Dedifferentiated amniotic fluid mesenchymal stem cell (primary cell): ENCODE measurements at regions not wholly inside any gene's neighbourhood (a gene's known extent, or its start where the extent isn't known, plus 50 kb on each side); places are given as distances from the start of the nearest gene placed in this dataset.

Experiments used
- DNase-seq: peaks from one replicate; pipeline ENCODE4 v3.0.0-alpha.2; 2016; ENCODE audit errors: extremely low spot score

- DNase-seq, result no peak
Observed at GRCh38 chr2:216920143-216920876, 60.4 kb upstream of the TNP1 start.

DNA sequence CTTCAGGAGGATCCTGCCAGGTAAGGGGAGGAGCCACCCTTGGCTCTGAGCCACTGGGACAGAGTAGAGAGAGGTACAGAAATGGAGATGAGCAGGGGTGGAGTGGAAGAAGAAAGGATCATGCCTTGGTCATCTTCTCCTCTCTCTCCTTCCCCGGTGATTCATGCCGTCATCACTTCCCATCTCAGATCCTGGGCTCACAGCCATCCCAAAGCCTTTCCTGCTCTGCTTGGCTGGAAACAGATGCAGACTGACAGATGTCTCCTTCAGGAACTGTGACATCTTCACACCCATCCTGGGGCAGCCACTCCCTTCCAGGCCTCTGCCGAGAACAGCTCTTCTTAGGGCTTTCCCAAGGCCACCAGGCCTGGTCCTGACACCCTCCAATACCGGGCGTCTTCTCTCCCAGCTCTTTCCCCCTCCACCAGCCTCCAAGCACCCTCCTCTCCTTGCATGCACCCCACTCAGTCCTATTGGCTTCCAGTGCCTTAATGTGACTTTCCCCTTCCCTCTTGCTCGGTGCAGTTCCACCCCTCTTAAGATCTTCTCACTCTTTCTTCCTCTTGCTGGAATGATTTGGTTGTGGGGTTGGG is 58.3 kb upstream of the TNP1 start:
- DNase-seq, result peak; percentile 27

DNA sequence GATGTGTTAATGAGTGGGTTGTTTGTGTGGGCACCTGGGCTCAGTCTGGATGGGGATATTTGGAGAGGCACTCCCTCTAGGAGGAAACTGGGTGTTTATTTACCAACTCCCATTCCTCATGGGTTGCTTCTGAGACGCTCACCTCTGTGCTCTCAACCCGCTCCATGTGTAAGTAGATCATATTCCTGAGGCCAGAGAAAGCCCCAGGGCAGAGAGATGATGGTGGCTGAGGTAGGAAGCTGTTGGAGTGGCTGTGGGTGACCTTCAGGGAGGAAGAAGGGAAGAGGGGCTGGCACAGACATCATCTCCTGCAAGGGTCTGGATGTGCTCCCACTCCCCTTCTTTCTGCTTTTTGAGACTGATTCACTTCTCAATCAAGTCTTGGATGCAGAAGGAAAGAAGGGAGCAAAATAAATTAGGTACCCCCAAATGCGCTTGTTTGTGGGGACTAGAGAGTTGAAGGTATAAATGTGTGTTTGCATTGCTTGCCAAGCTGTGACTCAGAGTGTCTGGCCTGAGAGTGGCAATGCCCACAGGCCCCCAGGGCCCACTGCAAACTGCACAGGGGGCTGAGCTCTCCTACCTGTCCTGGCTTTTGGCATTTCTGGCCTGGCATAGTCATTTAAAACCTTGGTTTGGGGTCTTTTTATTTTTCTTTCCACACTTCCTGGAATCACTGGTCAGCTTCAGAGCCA is 57.2 kb upstream of the TNP1 start:
- DNase-seq, result no peak

GRCh38 chr2:216915557-216916150 is 55.8 kb upstream of the TNP1 start:
- DNase-seq, result no peak

GRCh38 chr2:216914491-216914890 is 54.6 kb upstream of the TNP1 start:
- DNase-seq, result no peak

DNA sequence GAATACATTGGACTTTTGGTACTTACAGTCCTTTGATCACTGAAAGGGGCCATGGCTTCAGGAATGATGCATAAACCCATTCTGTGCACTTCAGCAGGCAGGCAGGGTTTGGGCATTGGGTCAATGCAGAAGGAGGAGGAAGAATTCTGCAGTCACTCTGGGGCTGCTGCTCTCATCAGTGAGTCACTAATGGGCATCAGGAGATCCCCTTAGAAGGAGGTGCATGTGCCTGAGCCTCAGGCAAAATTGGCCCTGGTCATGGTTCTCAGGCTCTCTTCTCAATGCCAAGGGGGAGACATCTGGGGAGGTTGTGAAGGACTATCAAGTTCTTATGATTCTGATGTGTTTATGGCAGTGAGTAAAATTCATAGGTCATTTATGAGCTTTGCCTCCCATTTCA is 52.0 kb upstream of the TNP1 start:
- DNase-seq, result peak; percentile 25

DNA sequence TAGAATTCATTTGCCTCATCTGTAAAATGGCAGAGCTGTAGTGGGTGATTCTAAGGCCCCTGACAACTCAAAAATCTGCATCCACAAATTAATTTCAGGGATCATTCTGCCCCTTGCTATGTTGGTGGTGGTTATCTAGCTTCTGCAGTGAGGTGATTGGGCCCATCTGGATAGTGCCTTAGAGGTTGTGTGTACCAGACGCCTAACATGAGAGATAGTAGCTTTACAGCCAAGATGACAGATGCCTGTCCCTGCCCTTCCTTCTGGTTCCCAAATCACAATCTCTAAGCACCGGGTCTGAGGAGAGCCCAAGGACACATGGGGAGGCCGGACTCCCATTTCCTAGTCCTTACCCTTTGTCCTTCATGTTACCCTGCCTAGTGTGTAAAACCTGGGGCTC is 51.1 kb upstream of the TNP1 start:
- DNase-seq, result no peak

DNA sequence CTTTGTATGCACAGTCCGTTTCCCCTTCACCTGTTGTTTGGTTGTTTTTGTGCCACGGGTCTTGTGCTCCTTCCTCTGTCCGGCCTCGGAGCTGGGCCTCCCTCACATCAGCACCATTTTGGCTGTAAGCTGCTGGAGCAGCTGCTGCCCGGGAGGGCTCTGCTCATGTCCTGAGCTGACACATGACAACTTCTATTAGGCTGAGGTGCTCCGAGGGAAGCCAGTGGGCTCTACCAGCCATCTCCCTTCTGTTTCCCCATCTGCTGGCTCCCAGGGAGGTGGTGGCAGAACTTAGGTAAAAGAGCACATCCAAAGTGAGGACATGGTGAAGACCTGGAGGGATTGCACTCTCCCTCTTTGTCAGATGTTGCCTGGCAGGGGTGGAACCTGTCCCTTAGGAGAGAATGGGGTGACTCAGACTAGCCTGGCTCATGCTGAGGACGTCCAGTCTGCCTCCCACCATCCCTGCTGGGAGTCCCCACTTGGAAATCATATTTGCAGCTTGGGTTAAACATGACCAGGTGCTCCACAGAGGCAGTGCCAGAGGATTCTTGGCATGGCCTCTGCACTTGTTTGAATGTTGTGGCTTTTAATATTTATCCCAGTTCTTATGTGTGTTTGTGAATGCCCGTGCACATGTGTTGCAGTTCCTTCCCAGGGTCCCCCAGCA is 49.8 kb upstream of the TNP1 start:
- no peak for DNase-seq
